KG1 (cell line): ENCODE measurements at regions not wholly inside any gene's neighbourhood (a gene's known extent, or its start where the extent isn't known, plus 50 kb on each side); places are given as distances from the start of the nearest gene placed in this dataset.
"Not testable (repeated sequence)": the region's sequence is repeated elsewhere in the genome, so short reads cannot be mapped to it uniquely, and the experiment has no call there.

Source experiments
- DNase-seq: peaks from one replicate; lab custom pipeline; 2025; lab: John Stamatoyannopoulos, UW

- DNase-seq = no peak
Observed at GRCh38 chr18:78411539-78411938, 568.1 kb upstream of the SALL3 start.

GRCh38 chr18:78414302-78414701, 565.3 kb upstream of the SALL3 start:
- no peak for DNase-seq

GRCh38 chr18:78416853-78417252, 562.8 kb upstream of the SALL3 start:
- no peak for DNase-seq

GRCh38 chr18:78418379-78418778, 561.2 kb upstream of the SALL3 start:
- no peak for DNase-seq

- DNase-seq = no peak
Observed at GRCh38 chr18:78419171-78419570, 560.4 kb upstream of the SALL3 start.

GRCh38 chr18:78420116-78420515, 559.5 kb upstream of the SALL3 start:
- DNase-seq = no peak

- DNase-seq = no peak
Observed at GRCh38 chr18:78421392-78421791, 558.2 kb upstream of the SALL3 start.

- no peak for DNase-seq
Observed at GRCh38 chr18:78422336-78422735, 557.3 kb upstream of the SALL3 start.

- no peak for DNase-seq
Observed at GRCh38 chr18:78423811-78424210, 555.8 kb upstream of the SALL3 start.

GRCh38 chr18:78424403-78425018, 555.1 kb upstream of the SALL3 start:
- no peak for DNase-seq

- DNase-seq = no peak
Observed at GRCh38 chr18:78425019-78425412, 554.6 kb upstream of the SALL3 start.

GRCh38 chr18:78427081-78427480, 552.5 kb upstream of the SALL3 start:
- DNase-seq = no peak

- no peak for DNase-seq
Observed at GRCh38 chr18:78429127-78430108, 550.2 kb upstream of the SALL3 start.

- no peak for DNase-seq
Observed at GRCh38 chr18:78430131-78430758, 549.4 kb upstream of the SALL3 start.

- no peak for DNase-seq
Observed at GRCh38 chr18:78431606-78432005, 548.0 kb upstream of the SALL3 start.

- DNase-seq = no peak
Observed at GRCh38 chr18:78433562-78433961, 546.1 kb upstream of the SALL3 start.

- DNase-seq = no peak
Observed at GRCh38 chr18:78436110-78436509, 543.5 kb upstream of the SALL3 start.

GRCh38 chr18:78438235-78438634, 541.4 kb upstream of the SALL3 start:
- not testable (repeated sequence) for DNase-seq

- DNase-seq = no peak
Observed at GRCh38 chr18:78445880-78446279, 533.7 kb upstream of the SALL3 start.

- DNase-seq = no peak
Observed at GRCh38 chr18:78447211-78447610, 532.4 kb upstream of the SALL3 start.

- no peak for DNase-seq
Observed at GRCh38 chr18:78448106-78448505, 531.5 kb upstream of the SALL3 start.

GRCh38 chr18:78448591-78448990, 531.0 kb upstream of the SALL3 start:
- no peak for DNase-seq

GRCh38 chr18:78454221-78454620, 525.4 kb upstream of the SALL3 start:
- no peak for DNase-seq
